GM23248 (cell line): ENCODE measurements at regions not wholly inside any gene's neighbourhood (a gene's known extent, or its start where the extent isn't known, plus 50 kb on each side); places are given as distances from the start of the nearest gene placed in this dataset.

Experiments used
- EZH2 ChIP-seq: fragments of 200-600 bp; sonication (generic); IDR thresholded peaks from 2 replicates; pipeline ENCODE4 v1.6.1; 2018; ENCODE audit warnings: antibody characterized with exemption, mild to moderate bottlenecking; ENCODE audit not compliant: insufficient read depth, poor library complexity, severe bottlenecking
- EZH2phosphoT487 ChIP-seq: fragments of 200-600 bp; sonication (generic); IDR thresholded peaks from 2 replicates; pipeline ENCODE4 v1.6.1; 2018; ENCODE audit warnings: antibody characterized with exemption, moderate library complexity, mild to moderate bottlenecking, low read depth; ENCODE audit not compliant: insufficient read depth

DNA sequence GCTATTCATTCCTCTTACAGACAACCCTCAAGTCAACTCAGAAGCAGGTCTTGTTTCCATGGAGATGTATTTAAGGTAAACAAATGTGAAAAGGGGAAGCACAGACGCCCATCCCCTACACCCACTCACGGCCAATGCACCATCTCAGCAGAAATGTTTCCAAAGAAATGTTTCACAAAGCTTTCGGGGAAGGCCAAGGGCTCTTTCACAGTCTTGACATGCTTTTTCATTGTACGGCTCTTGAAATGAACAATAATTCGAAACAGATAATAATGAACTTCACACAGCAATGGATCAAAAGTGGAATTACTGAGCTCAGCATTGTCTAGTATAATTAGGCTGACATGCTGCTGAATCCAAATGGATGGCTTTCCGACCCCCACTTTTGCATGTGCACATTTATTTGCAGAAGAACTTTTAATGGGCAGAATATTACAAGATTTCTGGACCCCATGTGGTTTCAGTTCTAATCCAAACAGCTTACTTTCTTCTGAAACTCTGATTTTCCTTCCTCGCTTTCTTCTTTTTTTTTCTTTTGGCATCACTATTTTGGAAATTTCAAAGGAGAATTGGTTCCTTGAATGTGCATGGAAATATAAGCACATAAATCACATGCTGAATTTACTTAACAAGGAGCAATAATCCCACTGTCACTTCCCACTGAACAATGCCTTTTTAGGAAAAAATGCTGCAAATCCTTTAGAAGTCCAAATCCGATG lies 160.9 kb downstream of the SMIM20 start:
- TF ChIP-seq EZH2, result no peak
- TF ChIP-seq EZH2phosphoT487, result no peak
